ENCODE measurements at regions not wholly inside any gene's neighbourhood (a gene's known extent, or its start where the extent isn't known, plus 50 kb on each side); places are given as distances from the start of the nearest gene placed in this dataset.

DNA sequence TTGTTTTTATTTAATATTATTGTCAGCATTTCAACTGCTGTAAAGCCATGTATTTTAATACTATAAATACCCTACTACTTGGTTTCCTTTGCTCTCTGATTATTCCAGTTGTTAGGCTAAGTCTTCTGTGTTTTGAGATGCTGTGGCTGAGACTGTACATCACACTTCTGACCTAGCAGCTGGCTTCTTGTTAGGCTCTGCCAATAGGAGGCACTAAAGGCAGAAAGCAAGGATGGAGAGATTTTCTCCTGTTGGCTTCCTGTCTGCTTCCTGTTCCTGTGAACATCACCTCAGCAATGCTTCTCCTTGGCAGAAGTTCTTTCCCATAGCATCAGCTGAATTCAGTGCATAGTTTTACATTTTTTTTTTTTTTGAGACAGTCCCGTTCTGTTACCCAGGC lies 68.3 kb upstream of the YPEL5 start:
- H3K36me3 Mint-ChIP-seq (ENCODE audit: low read depth), result no peaks in the 10 kb centered on the region
- no peak overlapping the region for H3K27ac Mint-ChIP-seq
- peaks cover 27% of the 10 kb centered on the region for H3K27me3 Mint-ChIP-seq
- H3K9me3 Mint-ChIP-seq, result no peaks in the 10 kb centered on the region
- ATAC-seq (replicated peaks), result no peak
- no peaks in the 10 kb centered on the region for H3K4me1 Mint-ChIP-seq
- H3K4me3 Mint-ChIP-seq, result no peak overlapping the region

DNA sequence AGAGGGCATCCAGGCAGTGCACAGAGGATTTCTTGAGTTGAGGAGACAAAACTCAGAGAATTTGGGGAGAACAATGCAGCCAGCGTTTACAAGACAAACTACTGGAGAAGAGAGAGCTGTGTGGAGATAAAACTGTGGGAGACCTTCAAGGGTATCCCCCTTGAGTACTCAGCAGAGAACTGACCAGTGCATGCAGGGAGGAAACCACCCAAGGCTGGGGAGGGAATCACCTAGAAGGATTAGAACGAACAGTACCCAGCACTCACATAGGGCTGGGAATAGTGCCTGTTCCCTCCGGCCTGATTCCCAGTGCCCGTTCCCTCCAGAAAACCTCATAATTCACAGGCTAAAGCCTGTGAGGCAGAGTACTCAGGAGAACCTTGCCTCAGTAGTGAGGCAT lies 61.9 kb upstream of the YPEL5 start:
- H3K4me1 Mint-ChIP-seq, result no peaks in the 10 kb centered on the region
- peaks cover 30% of the 10 kb centered on the region for H3K27me3 Mint-ChIP-seq
- H3K27ac Mint-ChIP-seq, result no peak overlapping the region
- H3K9me3 Mint-ChIP-seq, result no peaks in the 10 kb centered on the region
- ATAC-seq (replicated peaks), result no peak
- H3K36me3 Mint-ChIP-seq (ENCODE audit: low read depth), result no peaks in the 10 kb centered on the region
- no peak overlapping the region for H3K4me3 Mint-ChIP-seq

DNA sequence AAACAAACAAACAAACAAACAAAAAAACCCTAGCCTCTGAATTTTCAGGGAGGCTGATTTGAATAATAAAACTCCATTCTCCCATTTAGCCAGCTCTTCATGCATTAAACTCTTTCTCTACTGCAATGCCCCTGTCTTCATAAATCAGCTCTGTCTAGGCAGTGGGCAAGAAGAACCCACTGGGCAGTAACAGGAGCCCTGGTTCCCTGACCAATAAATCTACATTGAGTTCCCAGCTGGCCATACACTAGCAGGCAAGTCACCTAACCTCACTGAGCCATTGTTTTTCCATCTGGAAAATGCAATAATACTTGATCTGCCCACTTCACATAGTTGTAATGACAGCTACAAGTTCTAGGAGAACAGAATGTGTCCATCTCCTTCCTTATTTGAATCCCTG lies 57.6 kb upstream of the YPEL5 start:
- ATAC-seq (replicated peaks), result no peak
- Mint-ChIP-seq H3K27me3 (peaks cover 36% of the 10 kb centered on the region), H3K9me3 (no peaks in the 10 kb centered on the region), H3K36me3 (ENCODE audit: low read depth) (no peaks in the 10 kb centered on the region), H3K4me1 (no peaks in the 10 kb centered on the region), H3K4me3 (no peak overlapping the region), H3K27ac (no peak overlapping the region)

DNA sequence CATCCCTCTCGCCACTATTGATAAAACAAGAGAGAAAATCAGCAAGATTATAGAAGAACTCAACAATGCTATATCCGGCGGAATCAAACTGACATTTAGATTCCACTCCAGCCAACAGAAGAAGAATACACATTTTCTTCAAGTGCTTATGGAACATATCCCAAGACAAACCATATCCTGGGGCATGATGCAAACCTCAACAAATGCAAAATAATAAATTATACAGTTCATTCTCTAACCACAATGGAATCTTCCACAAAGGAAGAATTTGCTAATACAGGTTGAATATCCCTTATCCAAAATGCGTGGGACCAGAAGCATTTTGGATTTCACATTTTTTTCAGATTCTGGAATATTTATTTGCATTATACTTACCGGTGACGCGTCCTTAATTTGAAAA lies 51.4 kb upstream of the YPEL5 start:
- Mint-ChIP-seq H3K27me3 (peaks cover 29% of the 10 kb centered on the region), H3K27ac (no peak overlapping the region), H3K4me1 (no peaks in the 10 kb centered on the region), H3K36me3 (ENCODE audit: low read depth) (no peaks in the 10 kb centered on the region), H3K9me3 (no peaks in the 10 kb centered on the region), H3K4me3 (no peak overlapping the region)
- ATAC-seq (replicated peaks), result no peak

DNA sequence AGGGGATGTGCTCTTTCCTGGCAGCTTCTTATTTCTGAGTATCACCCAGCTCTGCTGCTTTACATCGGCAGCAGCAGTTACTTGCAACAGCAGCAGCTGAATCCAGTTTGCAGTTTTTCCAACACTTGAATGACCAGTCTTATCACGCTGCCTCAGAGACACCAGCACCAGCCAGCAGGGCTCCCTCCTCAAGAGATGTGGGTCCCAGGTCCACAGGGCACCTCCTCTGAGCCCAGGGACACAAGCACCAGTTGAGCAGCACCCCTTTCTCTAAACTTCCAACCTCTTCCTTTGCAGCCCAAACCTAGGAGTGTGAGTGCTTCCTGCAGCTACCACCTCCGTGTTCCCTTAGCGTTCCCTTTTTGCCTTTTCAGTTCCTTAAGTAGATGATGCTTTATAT lies 50.4 kb upstream of the YPEL5 start:
- Mint-ChIP-seq H3K27ac (no peak overlapping the region), H3K27me3 (peaks cover 24% of the 10 kb centered on the region), H3K9me3 (no peaks in the 10 kb centered on the region), H3K36me3 (ENCODE audit: low read depth) (no peaks in the 10 kb centered on the region), H3K4me1 (no peaks in the 10 kb centered on the region), H3K4me3 (no peak overlapping the region)
- ATAC-seq (replicated peaks), result no peak

All from activated T-helper 17 cell treated with anti-CD3 and anti-CD28 coated beads, Interleukin-2, amount 50 U/mL, for 72 hours (primary cell).